ENCODE measurements at regions not wholly inside any gene's neighbourhood (a gene's known extent, or its start where the extent isn't known, plus 50 kb on each side); places are given as distances from the start of the nearest gene placed in this dataset.

DNA sequence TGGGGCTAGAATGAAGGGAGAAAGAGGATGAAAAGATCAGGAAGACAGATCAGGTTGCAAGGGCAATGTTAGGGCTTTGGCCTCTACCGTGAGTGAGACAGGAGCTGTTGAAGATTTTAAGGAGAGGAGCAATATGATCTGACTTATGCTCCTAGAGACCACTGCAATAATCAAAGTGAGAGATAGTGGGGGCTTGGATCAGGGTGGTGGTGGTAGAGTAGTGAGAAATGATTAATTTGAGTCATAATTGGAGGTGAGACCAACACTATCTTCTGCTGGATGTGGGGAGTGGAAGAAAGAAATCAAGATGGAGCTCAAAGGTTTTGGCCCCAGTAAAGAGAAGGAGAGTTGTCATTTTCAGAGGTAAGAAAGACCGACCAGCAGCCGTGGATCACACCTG is 140.7 kb upstream of the TMEM170B start:
- Histone ChIP-seq H3K27me3 (no peaks in the 10 kb centered on the region), H3K27ac (no peak overlapping the region), H3K4me3 (no peak overlapping the region), H3K4me1 (peaks cover 6 to 37% of the 10 kb centered on the region in 2 donors), H3K9me3 (no peaks in the 10 kb centered on the region), H3K36me3 (no peaks in the 10 kb centered on the region)
- ATAC-seq (no peak), DNase-seq (no peak)
- TF ChIP-seq, protein P1, sequence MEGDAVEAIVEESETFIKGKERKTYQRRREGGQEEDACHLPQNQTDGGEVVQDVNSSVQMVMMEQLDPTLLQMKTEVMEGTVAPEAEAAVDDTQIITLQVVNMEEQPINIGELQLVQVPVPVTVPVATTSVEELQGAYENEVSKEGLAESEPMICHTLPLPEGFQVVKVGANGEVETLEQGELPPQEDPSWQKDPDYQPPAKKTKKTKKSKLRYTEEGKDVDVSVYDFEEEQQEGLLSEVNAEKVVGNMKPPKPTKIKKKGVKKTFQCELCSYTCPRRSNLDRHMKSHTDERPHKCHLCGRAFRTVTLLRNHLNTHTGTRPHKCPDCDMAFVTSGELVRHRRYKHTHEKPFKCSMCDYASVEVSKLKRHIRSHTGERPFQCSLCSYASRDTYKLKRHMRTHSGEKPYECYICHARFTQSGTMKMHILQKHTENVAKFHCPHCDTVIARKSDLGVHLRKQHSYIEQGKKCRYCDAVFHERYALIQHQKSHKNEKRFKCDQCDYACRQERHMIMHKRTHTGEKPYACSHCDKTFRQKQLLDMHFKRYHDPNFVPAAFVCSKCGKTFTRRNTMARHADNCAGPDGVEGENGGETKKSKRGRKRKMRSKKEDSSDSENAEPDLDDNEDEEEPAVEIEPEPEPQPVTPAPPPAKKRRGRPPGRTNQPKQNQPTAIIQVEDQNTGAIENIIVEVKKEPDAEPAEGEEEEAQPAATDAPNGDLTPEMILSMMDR (IDR thresholded peaks at IDR 0.05): no peak
- intact Hi-C loops (cut with DNase I): no loop called here

DNA sequence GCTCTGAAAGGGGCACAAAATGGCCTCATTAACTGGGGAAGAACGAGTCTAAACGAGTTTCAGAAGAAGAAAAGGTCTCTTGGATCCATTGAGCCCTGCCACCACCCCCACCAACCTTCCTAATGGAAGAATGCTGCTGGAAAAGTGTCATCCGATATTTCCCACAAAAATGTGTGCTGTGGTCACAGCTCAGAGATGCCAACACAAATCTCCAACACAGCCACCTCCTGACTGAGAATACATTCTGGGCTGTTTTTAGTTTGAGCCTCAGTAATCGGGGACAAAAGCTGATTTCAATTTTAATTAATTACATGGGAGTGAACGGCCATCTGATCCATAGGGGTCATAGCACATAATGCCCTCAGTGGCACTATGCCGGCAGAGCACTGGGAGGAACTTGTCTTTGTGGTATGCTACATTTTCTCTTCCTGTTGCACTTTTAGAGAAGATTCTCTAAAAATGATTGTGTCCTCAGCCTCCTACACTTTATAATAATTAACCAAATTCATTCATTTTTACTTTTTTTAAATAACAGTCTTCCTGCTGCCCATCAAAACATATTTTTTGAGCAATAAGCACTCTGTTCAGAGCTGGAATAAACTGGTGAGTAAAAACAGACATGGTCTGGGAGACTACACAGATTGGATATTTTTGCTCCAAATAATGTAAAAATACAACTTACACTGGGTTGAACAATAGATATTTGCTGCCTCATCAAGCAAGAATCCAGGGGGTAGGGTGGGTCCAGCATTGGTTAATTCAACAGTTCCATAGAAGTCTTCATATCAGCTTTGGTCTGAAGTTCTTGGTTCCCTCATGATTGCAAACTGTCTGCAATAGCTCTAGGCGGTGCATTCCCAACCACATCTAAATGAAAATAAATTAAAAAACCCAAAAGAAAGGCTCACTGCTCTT is 143.6 kb upstream of the TMEM170B start:
- H3K27ac ChIP-seq: peak overlapping the region in 1 of 2 donors; percentile 19
- no peak for ATAC-seq

DNA sequence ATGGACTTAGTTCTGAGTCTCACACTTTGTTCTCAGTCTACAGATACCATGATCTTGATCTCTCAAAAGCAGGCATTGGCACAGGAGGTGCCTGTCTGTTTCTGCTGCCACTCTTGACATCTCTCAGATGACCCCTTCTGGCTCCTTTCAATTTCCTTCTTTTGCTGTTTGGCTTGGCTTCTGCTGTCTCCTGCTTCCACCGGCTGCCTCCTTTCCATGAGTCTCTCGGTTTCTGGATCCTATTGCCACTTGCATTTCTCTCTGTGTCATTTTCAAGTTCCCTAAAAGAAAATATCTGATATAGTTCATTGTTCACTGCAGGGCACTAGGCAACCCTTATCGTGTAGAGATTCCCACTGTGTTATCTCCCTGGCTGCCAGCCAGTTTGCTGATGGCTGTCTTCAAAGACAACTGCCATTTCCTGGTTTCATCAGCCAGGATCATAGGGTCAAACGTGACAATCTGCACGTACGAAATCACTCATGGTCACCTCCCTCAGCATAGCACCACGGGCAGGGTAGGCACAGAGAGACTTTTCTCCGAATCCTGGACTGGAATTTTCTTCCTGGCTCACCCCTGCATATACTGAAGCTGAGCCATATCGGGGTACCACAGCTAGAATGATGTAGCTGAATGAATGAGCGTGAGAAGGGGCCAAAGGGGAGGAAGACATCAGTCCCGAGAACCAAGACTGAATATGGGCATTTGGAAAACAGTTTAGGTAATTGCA is 144.6 kb upstream of the TMEM170B start:
- intact Hi-C loops (cut with DNase I): no loop called here
- ATAC-seq (no peak), DNase-seq (peak in 2 of 4 donors; percentile 24 to 48)
- Histone ChIP-seq H3K27me3 (no peaks in the 10 kb centered on the region), H3K27ac (peak overlapping the region in 1 of 2 donors; percentile 19), H3K36me3 (no peaks in the 10 kb centered on the region), H3K4me3 (no peak overlapping the region), H3K9me3 (no peaks in the 10 kb centered on the region), H3K4me1 (peaks cover 0 to 52% of the 10 kb centered on the region in 2 donors)
- TF ChIP-seq, protein P1 (IDR thresholded peaks at IDR 0.05): no peak

More for the DNA sequence above, 143.6 kb upstream of the TMEM170B start:
- H3K4me3 ChIP-seq: no peak overlapping the region
- no peaks in the 10 kb centered on the region for H3K27me3 ChIP-seq
- no peaks in the 10 kb centered on the region for H3K9me3 ChIP-seq
- H3K4me1 ChIP-seq: peaks cover 3 to 50% of the 10 kb centered on the region in 2 donors
- intact Hi-C loops (cut with DNase I): no loop called here
- TF ChIP-seq, protein P1 (IDR thresholded peaks at IDR 0.05): no peak
- no peak for DNase-seq
- no peaks in the 10 kb centered on the region for H3K36me3 ChIP-seq

DNA sequence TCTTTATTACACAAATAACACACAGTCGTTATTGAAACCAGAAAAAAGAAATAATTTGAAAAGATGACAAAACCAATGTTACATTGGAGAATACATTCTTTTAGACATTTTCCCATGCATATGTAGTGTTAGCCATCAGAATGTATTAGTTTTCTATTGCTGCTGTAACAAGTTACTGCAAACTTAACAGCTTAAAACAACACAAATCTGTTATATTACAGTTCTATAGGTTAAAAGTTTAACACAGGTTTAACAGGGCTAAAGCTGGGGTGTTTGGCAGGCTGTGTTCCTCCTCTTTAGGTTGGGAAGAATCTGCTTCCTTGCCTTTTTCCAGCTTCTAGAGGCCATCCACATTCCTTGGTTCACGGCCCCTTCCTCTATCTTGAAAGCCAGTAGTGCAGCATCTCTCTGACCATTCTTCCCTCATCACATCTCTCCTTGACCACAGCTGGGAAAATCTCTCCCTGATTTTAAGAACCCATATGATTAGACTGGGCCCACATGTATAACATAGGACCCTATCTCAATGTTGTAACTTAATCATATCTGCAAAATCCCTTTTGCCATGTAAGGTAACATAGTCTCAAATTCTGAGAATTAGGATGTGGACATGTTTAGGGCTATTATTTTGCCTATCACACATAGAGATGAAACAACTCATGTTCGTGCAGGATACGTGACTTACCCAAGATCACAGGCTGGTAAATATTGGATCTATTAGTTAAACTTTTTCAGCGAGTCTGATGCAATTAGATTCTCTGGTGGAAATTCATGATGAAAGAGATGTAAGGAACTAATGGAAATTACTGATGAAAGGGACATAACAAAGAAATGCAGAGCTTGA is 145.4 kb upstream of the TMEM170B start:
- H3K4me1 ChIP-seq: peaks cover 0 to 57% of the 10 kb centered on the region in 2 donors
- ATAC-seq (no peak), DNase-seq (no peak)
- no peaks in the 10 kb centered on the region for H3K36me3 ChIP-seq
- no peak overlapping the region for H3K4me3 ChIP-seq
- TF ChIP-seq, protein P1 (IDR thresholded peaks at IDR 0.05): no peak
- no peaks in the 10 kb centered on the region for H3K9me3 ChIP-seq
- H3K27ac ChIP-seq: peak overlapping the region in 1 of 2 donors; percentile 19
- intact Hi-C loops (cut with DNase I): no loop called here
- no peaks in the 10 kb centered on the region for H3K27me3 ChIP-seq
